Fibroblast of skin of left biceps (primary cell): ENCODE measurements at regions not wholly inside any gene's neighbourhood (a gene's known extent, or its start where the extent isn't known, plus 50 kb on each side); places are given as distances from the start of the nearest gene placed in this dataset.
"Not testable (repeated sequence)": the region's sequence is repeated elsewhere in the genome, so short reads cannot be mapped to it uniquely, and the experiment has no call there.

ENCODE experiments used
- DNase-seq, 2 experiments: peaks; one replicate each; pipeline ENCODE4 v3.0.0-alpha.2; 2013; ENCODE audit warnings: low read depth in 2 of 2

GRCh38 chr2:39830610-39831009 lies 51.6 kb upstream of the THUMPD2 start:
- DNase-seq = not testable (repeated sequence)
